Panc1 (cell line): ENCODE measurements at regions not wholly inside any gene's neighbourhood (a gene's known extent, or its start where the extent isn't known, plus 50 kb on each side); places are given as distances from the start of the nearest gene placed in this dataset.

Experiments
- ATAC-seq: fragments of 200-7000 bp; cut with Tn5 transposase; 2 replicates; pipeline ENCODE4 v1.9.1; 2020; ENCODE audit warnings: mild to moderate bottlenecking, moderate library complexity
- BruUV-seq: library from RNA; stranded (reverse); fragments of 400-500 nt; replicated peaks from 2 replicates; lab custom pipeline; 2021; lab: Mats Ljungman, UMichigan
- CTCF ChIA-PET: fragments of 300-600 bp; sonication (Branson Sonifier 250); formaldehyde crosslinking; loops from one replicate; lab custom pipeline; 2022; ENCODE audit warnings: antibody characterized with exemption; lab: Charles Lee
- POLR2A ChIA-PET: fragments of 300-600 bp; sonication (Branson Sonifier 250); formaldehyde crosslinking; loops from one replicate; lab custom pipeline; 2022; ENCODE audit warnings: antibody characterized with exemption; lab: Charles Lee
- DNase-seq: peaks from one replicate; pipeline ENCODE4 v3.0.0-alpha.2; 2010; ENCODE audit warnings: low read depth, low spot score
- H3K27ac ChIP-seq: 2 replicates; pipeline ENCODE4 v1.5.1; 2011; ENCODE audit warnings: mild to moderate bottlenecking, low read length, inconsistent platforms
- H3K27me3 ChIP-seq: fragments of 200-500 bp; sonication (Bioruptor generic); 2 replicates; pipeline ENCODE4 v1.6.0; 2014; ENCODE audit warnings: low read length, inconsistent platforms; ENCODE audit not compliant: control insufficient read depth, insufficient read depth
- H3K36me3 ChIP-seq: fragments of 200-500 bp; sonication (Bioruptor generic); 2 replicates; pipeline ENCODE4 v1.5.1; 2014; ENCODE audit warnings: inconsistent platforms, mild to moderate bottlenecking, low read length, moderate library complexity; ENCODE audit not compliant: control insufficient read depth, insufficient read depth
- H3K4me1 ChIP-seq: 2 replicates; pipeline ENCODE4 v1.5.1; 2011; ENCODE audit warnings: inconsistent platforms, mild to moderate bottlenecking, low read length, moderate library complexity; ENCODE audit not compliant: control insufficient read depth, insufficient read depth
- H3K4me3 ChIP-seq, 2 experiments: 2 replicates each; pipeline ENCODE4 v1.5.1; 2011 to 2012; ENCODE audit warnings: low read depth in 2 of 2, low read length in 2 of 2, mild to moderate bottlenecking in 2 of 2, inconsistent platforms in 1 of 2, moderate library complexity in 1 of 2
- H3K9me3 ChIP-seq: fragments of 200-500 bp; sonication (Bioruptor generic); 2 replicates; pipeline ENCODE4 v1.5.1; 2014; ENCODE audit warnings: low read depth, mild to moderate bottlenecking, inconsistent platforms, low read length, moderate library complexity; ENCODE audit not compliant: control insufficient read depth, insufficient read depth
- POLR2AphosphoS5 ChIP-seq: IDR thresholded peaks from 2 replicates; pipeline ENCODE4 v1.6.1; 2012; ENCODE audit warnings: mild to moderate bottlenecking, low read depth, low read length, moderate library complexity
- SIN3A ChIP-seq: IDR thresholded peaks from 2 replicates; pipeline ENCODE4 v1.6.1; 2012; ENCODE audit warnings: low read depth, mild to moderate bottlenecking, low read length, moderate library complexity, borderline replicate concordance; ENCODE audit not compliant: insufficient read depth
- TCF7L2 ChIP-seq: IDR thresholded peaks from 2 replicates; pipeline ENCODE4 v1.6.1; 2011; ENCODE audit warnings: mild to moderate bottlenecking, low read depth, low read length, inconsistent platforms
- in situ Hi-C: cut with HindIII; loops from 2 replicates; pipeline ENCODE4 v1.10.0; 2016; ENCODE audit warnings: low sequenced_read_pairs, low pct_unique_long_range_greater_than_20kb
- intact Hi-C: fragments of 100-400 bp; cut with micrococcal nuclease; formaldehyde crosslinking; loops from one replicate; pipeline ENCODE4 v1.10.0; 2022; ENCODE audit not compliant: unreplicated experiment
- TF ChIP-seq, protein P1 (sequence below), 2 experiments: IDR thresholded peaks; 2 replicates each; pipeline ENCODE4 v1.6.1; 2011 to 2012; ENCODE audit warnings: low read depth in 2 of 2, control low read depth in 1 of 2, low read length in 1 of 2, mild to moderate bottlenecking in 1 of 2, moderate library complexity in 1 of 2; ENCODE audit not compliant: insufficient read depth in 1 of 2
- TF ChIP-seq, protein P2 (sequence below): fragments of 450-650 bp; IDR thresholded peaks from 2 replicates; pipeline ENCODE4 v1.5.1; 2017; ENCODE audit warnings: mild to moderate bottlenecking

GRCh38 chr4:15376594-15376993 is 51.2 kb upstream of the C1QTNF7 start:
- CTCF ChIA-PET: no interaction called here
- in situ Hi-C loops (no loop called here), intact Hi-C loops (loop anchor here (10.0 kb wide), 1 partner anchor 52 kb away; no protein-coding TSS in a partner anchor)
- Histone ChIP-seq H3K4me3 (no peak overlapping the region), H3K36me3 (no peaks in the 10 kb centered on the region), H3K9me3 (no peaks in the 10 kb centered on the region), H3K27ac (no peak overlapping the region), H3K27me3 (no peaks in the 10 kb centered on the region), H3K4me1 (no peaks in the 10 kb centered on the region)
- ATAC-seq (no peak), DNase-seq (no peak)
- no TSS peak for BruUV-seq
- POLR2A ChIA-PET: no interaction called here
- TF ChIP-seq, protein P1, sequence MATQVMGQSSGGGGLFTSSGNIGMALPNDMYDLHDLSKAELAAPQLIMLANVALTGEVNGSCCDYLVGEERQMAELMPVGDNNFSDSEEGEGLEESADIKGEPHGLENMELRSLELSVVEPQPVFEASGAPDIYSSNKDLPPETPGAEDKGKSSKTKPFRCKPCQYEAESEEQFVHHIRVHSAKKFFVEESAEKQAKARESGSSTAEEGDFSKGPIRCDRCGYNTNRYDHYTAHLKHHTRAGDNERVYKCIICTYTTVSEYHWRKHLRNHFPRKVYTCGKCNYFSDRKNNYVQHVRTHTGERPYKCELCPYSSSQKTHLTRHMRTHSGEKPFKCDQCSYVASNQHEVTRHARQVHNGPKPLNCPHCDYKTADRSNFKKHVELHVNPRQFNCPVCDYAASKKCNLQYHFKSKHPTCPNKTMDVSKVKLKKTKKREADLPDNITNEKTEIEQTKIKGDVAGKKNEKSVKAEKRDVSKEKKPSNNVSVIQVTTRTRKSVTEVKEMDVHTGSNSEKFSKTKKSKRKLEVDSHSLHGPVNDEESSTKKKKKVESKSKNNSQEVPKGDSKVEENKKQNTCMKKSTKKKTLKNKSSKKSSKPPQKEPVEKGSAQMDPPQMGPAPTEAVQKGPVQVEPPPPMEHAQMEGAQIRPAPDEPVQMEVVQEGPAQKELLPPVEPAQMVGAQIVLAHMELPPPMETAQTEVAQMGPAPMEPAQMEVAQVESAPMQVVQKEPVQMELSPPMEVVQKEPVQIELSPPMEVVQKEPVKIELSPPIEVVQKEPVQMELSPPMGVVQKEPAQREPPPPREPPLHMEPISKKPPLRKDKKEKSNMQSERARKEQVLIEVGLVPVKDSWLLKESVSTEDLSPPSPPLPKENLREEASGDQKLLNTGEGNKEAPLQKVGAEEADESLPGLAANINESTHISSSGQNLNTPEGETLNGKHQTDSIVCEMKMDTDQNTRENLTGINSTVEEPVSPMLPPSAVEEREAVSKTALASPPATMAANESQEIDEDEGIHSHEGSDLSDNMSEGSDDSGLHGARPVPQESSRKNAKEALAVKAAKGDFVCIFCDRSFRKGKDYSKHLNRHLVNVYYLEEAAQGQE (IDR thresholded peaks at IDR 0.05; ENCODE audit: insufficient read depth in 1 of 2, low read depth in 2 of 2, low read length in 1 of 2): no peak
- TF ChIP-seq SIN3A: no peak
- no peak for TF ChIP-seq TCF7L2
- TF ChIP-seq, protein P2, sequence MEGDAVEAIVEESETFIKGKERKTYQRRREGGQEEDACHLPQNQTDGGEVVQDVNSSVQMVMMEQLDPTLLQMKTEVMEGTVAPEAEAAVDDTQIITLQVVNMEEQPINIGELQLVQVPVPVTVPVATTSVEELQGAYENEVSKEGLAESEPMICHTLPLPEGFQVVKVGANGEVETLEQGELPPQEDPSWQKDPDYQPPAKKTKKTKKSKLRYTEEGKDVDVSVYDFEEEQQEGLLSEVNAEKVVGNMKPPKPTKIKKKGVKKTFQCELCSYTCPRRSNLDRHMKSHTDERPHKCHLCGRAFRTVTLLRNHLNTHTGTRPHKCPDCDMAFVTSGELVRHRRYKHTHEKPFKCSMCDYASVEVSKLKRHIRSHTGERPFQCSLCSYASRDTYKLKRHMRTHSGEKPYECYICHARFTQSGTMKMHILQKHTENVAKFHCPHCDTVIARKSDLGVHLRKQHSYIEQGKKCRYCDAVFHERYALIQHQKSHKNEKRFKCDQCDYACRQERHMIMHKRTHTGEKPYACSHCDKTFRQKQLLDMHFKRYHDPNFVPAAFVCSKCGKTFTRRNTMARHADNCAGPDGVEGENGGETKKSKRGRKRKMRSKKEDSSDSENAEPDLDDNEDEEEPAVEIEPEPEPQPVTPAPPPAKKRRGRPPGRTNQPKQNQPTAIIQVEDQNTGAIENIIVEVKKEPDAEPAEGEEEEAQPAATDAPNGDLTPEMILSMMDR: no peak
- no peak for TF ChIP-seq POLR2AphosphoS5
